Skin epidermis (tissue), 12 donors: ENCODE measurements at regions not wholly inside any gene's neighbourhood (a gene's known extent, or its start where the extent isn't known, plus 50 kb on each side); places are given as distances from the start of the nearest gene placed in this dataset.
"Not testable (repeated sequence)": the region's sequence is repeated elsewhere in the genome, so short reads cannot be mapped to it uniquely, and the experiment has no call there.

Experiments used
- H3K27ac ChIP-seq, 21 experiments: fragments of 200-600 bp; sonication (generic) in 11 of 21; one replicate each; pipeline ENCODE4 v1.5.0; 2020; ENCODE audit warnings: mild to moderate bottlenecking in 3 of 21, inconsistent platforms in 2 of 21, moderate library complexity in 2 of 21
- H3K4me3 ChIP-seq, 7 experiments: fragments of 200-600 bp; sonication (generic) in 2 of 7; one replicate each; pipeline ENCODE4 v1.5.0; 2020; ENCODE audit warnings: inconsistent platforms in 2 of 7, mild to moderate bottlenecking in 2 of 7, moderate library complexity in 1 of 7

- Histone ChIP-seq H3K27ac (peak overlapping the region in 7 of 21 experiments; percentile 2 to 54 (median 37)), H3K4me3 (no peak overlapping the region)
Measured at GRCh38 chr10:31121757-31122577, 90.3 kb upstream of the ZNF438 start.

GRCh38 chr10:31123946-31124345 is 92.3 kb upstream of the ZNF438 start:
- H3K4me3 ChIP-seq = no peak overlapping the region
- H3K27ac ChIP-seq = no peak overlapping the region

- no peak overlapping the region for H3K27ac ChIP-seq
- no peak overlapping the region for H3K4me3 ChIP-seq
Measured at GRCh38 chr10:31124852-31125251, 93.2 kb upstream of the ZNF438 start.

GRCh38 chr10:31125789-31126188 is 94.1 kb upstream of the ZNF438 start:
- Histone ChIP-seq H3K4me3 (no peak overlapping the region), H3K27ac (no peak overlapping the region)

GRCh38 chr10:31126593-31126992 is 94.9 kb upstream of the ZNF438 start:
- Histone ChIP-seq H3K27ac (no peak overlapping the region), H3K4me3 (no peak overlapping the region)

- peak overlapping the region in 6 of 21 experiments; percentile 19 to 58 (median 30) for H3K27ac ChIP-seq
Measured at GRCh38 chr10:31128536-31128935, 96.9 kb upstream of the ZNF438 start.

GRCh38 chr10:31129271-31129670 is 97.6 kb upstream of the ZNF438 start:
- Histone ChIP-seq H3K27ac (no peak overlapping the region), H3K4me3 (no peak overlapping the region)

More at GRCh38 chr10:31128536-31128935, 96.9 kb upstream of the ZNF438 start:
- no peak overlapping the region for H3K4me3 ChIP-seq

GRCh38 chr10:31129880-31130405 is 98.3 kb upstream of the ZNF438 start:
- no peak overlapping the region for H3K27ac ChIP-seq

GRCh38 chr10:31130406-31130805 is 98.7 kb upstream of the ZNF438 start:
- H3K27ac ChIP-seq = no peak overlapping the region
- no peak overlapping the region for H3K4me3 ChIP-seq

More at GRCh38 chr10:31129880-31130405, 98.3 kb upstream of the ZNF438 start:
- H3K4me3 ChIP-seq = no peak overlapping the region

GRCh38 chr10:31131251-31131650 is 99.6 kb upstream of the ZNF438 start:
- Histone ChIP-seq H3K27ac (no peak overlapping the region), H3K4me3 (no peak overlapping the region)

GRCh38 chr10:31132681-31133244 is 101.1 kb upstream of the ZNF438 start:
- Histone ChIP-seq H3K27ac (peak overlapping the region in 2 of 21 experiments; percentile 84 to 88), H3K4me3 (no peak overlapping the region)

- H3K27ac ChIP-seq = peak overlapping the region in 19 of 21 experiments; percentile 69 to 92 (median 84)
Measured at GRCh38 chr10:31133251-31133791, 101.7 kb upstream of the ZNF438 start.

GRCh38 chr10:31133792-31134310 is 102.2 kb upstream of the ZNF438 start:
- Histone ChIP-seq H3K27ac (peak overlapping the region; percentile 55 to 92 (median 84)), H3K4me3 (peak overlapping the region; percentile 32 to 52 (median 40))

More at GRCh38 chr10:31133251-31133791, 101.7 kb upstream of the ZNF438 start:
- H3K4me3 ChIP-seq = peak overlapping the region; percentile 32 to 52 (median 40)

GRCh38 chr10:31134311-31134952 is 102.8 kb upstream of the ZNF438 start:
- peak overlapping the region; percentile 32 to 52 (median 40) for H3K4me3 ChIP-seq
- peak overlapping the region; percentile 55 to 92 (median 84) for H3K27ac ChIP-seq

- H3K4me3 ChIP-seq = no peak overlapping the region
- peak overlapping the region in 1 of 21 experiments; percentile 18 for H3K27ac ChIP-seq
Measured at GRCh38 chr10:31135171-31135570, 103.5 kb upstream of the ZNF438 start.

GRCh38 chr10:31135791-31136190 is 104.1 kb upstream of the ZNF438 start:
- H3K4me3 ChIP-seq, H3K27ac ChIP-seq: not testable (repeated sequence)

GRCh38 chr10:31136386-31136785 is 104.7 kb upstream of the ZNF438 start:
- Histone ChIP-seq H3K27ac (peak overlapping the region in 3 of 21 experiments; percentile 12 to 44 (median 18)), H3K4me3 (no peak overlapping the region)

- Histone ChIP-seq H3K27ac (peak overlapping the region in 3 of 21 experiments; percentile 12 to 22 (median 18)), H3K4me3 (no peak overlapping the region)
Measured at GRCh38 chr10:31136930-31137885, 105.5 kb upstream of the ZNF438 start.
